Tongue (tissue), 1 donor: ENCODE measurements at regions not wholly inside any gene's neighbourhood (a gene's known extent, or its start where the extent isn't known, plus 50 kb on each side); places are given as distances from the start of the nearest gene placed in this dataset.

ENCODE experiments used
- DNase-seq: peaks from one replicate; pipeline ENCODE4 v3.0.0-alpha.2; 2015

GRCh38 chr22:47270463-47271135 is 508.1 kb downstream of the TBC1D22A start:
- DNase-seq, result no peak

- no peak for DNase-seq
Measured at GRCh38 chr22:47269516-47270088, 507.2 kb downstream of the TBC1D22A start.

GRCh38 chr22:47267513-47268282 is 505.2 kb downstream of the TBC1D22A start:
- no peak for DNase-seq

- no peak for DNase-seq
Measured at GRCh38 chr22:47266329-47266728, 503.9 kb downstream of the TBC1D22A start.

GRCh38 chr22:47260551-47260950 is 498.1 kb downstream of the TBC1D22A start:
- no peak for DNase-seq

GRCh38 chr22:47259990-47260389 is 497.5 kb downstream of the TBC1D22A start:
- no peak for DNase-seq

GRCh38 chr22:47259049-47259448 is 496.6 kb downstream of the TBC1D22A start:
- no peak for DNase-seq

- DNase-seq, result no peak
Measured at GRCh38 chr22:47257976-47258375, 495.5 kb downstream of the TBC1D22A start.

- DNase-seq, result no peak
Measured at GRCh38 chr22:47257566-47257965, 495.1 kb downstream of the TBC1D22A start.

GRCh38 chr22:47251911-47252310 is 489.5 kb downstream of the TBC1D22A start:
- DNase-seq, result no peak

- no peak for DNase-seq
Measured at GRCh38 chr22:47250995-47251765, 488.7 kb downstream of the TBC1D22A start.

GRCh38 chr22:47249370-47249928 is 487.0 kb downstream of the TBC1D22A start:
- DNase-seq, result no peak

- DNase-seq, result no peak
Measured at GRCh38 chr22:47248925-47249324, 486.5 kb downstream of the TBC1D22A start.

GRCh38 chr22:47247579-47248240 is 485.3 kb downstream of the TBC1D22A start:
- DNase-seq, result no peak

GRCh38 chr22:47245786-47246185 is 483.3 kb downstream of the TBC1D22A start:
- no peak for DNase-seq

GRCh38 chr22:47245286-47245685 is 482.8 kb downstream of the TBC1D22A start:
- no peak for DNase-seq

- DNase-seq, result no peak
Measured at GRCh38 chr22:47240116-47240515, 477.7 kb downstream of the TBC1D22A start.

- DNase-seq, result no peak
Measured at GRCh38 chr22:47239474-47239860, 477.0 kb downstream of the TBC1D22A start.

- DNase-seq, result peak; percentile 25
Measured at GRCh38 chr22:47238690-47239473, 476.4 kb downstream of the TBC1D22A start.

GRCh38 chr22:47237890-47238480 is 475.5 kb downstream of the TBC1D22A start:
- no peak for DNase-seq

GRCh38 chr22:47236718-47237117 is 474.3 kb downstream of the TBC1D22A start:
- DNase-seq, result no peak
